NCI-H82 (cell line): ENCODE measurements at regions not wholly inside any gene's neighbourhood (a gene's known extent, or its start where the extent isn't known, plus 50 kb on each side); places are given as distances from the start of the nearest gene placed in this dataset.
"Not testable (repeated sequence)": the region's sequence is repeated elsewhere in the genome, so short reads cannot be mapped to it uniquely, and the experiment has no call there.

Experiments used
- DNase-seq: peaks from one replicate; lab custom pipeline; 2025; lab: John Stamatoyannopoulos, UW

DNA sequence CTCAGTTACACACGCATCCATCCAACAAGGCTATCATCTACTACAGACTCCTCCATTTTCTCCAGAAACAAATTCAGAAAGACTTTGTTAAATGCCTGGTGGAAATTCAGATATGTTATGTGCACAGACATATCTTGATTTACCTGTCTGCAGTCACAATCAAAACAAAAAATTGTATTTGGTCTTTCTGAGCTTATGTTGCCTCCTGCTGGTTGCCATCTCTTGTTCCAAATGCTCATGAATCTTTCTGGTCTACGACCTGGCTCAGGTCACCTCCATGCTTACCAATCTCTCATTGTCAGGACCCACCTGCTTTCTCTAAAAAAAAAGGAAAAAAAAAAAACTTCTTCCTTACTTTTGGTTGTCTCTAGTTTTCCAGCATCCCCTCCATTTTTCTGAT lies 169.2 kb upstream of the PLXNC1 start:
- peak; percentile 23 for DNase-seq

DNA sequence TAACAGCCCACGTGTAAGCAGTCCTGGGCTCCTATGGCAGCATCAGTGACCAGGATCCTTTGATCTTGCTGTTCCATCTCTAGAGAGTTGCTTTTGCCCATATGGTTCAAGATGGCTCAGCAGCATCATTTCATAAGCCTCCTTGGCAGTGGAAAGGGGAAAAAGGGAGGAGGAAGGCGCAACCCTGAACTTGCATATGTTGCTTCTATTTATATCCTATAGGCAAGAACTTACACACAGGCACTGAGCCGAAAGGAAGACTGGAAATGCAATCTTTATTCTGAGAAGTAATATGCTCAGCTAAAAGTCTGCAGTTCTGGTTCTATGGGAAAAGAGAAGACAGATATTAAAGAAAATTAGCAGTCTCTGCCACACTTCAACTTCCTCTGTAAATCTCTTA lies 167.7 kb upstream of the PLXNC1 start:
- DNase-seq: peak; percentile 16

DNA sequence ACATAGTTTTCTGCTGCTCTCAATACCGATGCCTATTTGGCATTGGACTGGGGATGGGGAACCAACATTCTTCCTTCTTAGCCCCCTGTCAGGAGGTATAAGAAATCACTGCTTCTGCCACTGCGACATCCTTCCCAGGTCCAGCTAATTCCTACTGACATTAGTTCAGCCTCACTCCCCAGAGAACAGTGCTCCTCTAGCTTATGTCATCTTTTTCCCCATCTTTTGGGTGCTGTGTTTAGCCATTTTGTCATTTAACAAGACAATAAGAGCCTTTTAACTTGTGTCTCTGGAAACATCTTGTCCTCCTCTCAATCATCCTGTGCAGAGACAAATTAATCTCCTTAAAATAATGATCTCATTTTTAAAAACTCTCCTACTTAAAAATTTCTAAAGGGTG lies 167.0 kb upstream of the PLXNC1 start:
- DNase-seq: no peak

DNA sequence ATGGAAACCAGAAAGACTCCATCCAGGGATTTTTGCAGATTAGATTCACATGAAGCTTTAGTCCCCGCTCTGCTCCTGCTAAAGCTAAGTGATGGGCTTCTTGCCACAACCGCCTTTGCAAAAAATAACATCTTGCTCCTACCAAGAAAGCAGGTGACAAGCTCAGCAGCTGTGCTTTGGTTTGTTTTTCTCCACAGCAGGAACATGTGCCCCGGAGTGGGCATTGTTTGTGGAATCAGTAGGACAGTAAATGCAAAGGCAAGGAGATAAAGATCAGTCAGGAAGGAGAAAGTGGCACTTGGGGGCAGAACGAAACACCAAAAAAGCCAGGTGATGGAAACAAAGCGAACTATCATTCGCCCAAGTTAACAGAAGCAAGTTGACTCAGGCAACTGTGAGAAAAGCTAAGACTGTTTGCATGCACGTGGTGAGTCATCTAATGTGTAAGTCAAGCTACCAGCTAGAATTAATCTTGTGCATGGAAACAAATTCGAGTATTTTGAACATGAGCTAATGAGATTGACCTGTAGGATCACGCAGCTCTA lies 165.5 kb upstream of the PLXNC1 start:
- peak; percentile 71 for DNase-seq

DNA sequence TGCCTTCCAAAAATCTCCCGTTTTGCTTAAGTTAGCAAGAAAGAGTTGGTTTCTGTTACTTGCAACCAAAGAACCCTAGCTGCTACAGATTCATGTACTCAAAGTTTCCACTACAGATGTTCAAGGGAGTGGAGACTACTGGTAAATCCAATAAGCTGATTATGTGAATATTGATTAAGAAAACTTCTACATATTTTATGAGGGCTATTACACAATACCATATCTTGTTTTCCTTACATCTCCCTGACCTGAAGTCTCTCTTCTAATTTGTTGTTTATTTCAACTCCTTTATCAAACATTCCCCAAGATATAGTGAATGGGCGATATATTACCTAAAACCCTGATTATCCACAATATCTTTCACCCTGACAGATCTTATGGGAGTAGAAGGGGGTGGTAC lies 164.4 kb upstream of the PLXNC1 start:
- peak; percentile 27 for DNase-seq

DNA sequence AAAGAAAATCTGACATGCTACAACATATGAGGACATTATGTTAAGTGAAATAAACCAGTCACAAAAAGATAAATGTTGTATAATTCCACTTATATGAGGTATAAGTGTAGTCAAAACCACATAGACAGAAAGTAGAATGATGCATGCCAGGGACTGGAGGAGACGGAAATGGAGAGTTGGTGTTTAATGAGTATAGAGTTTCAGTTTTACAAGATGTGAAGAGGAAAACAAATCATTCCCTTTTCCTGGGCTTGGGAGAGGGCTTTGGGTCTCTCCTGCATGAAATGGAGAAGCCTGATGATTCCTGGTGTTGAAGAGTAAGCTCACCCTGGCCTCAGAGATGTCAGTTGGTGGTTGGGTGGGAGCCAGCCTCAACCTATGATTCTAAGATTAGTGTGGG lies 158.4 kb upstream of the PLXNC1 start:
- no peak for DNase-seq

DNA sequence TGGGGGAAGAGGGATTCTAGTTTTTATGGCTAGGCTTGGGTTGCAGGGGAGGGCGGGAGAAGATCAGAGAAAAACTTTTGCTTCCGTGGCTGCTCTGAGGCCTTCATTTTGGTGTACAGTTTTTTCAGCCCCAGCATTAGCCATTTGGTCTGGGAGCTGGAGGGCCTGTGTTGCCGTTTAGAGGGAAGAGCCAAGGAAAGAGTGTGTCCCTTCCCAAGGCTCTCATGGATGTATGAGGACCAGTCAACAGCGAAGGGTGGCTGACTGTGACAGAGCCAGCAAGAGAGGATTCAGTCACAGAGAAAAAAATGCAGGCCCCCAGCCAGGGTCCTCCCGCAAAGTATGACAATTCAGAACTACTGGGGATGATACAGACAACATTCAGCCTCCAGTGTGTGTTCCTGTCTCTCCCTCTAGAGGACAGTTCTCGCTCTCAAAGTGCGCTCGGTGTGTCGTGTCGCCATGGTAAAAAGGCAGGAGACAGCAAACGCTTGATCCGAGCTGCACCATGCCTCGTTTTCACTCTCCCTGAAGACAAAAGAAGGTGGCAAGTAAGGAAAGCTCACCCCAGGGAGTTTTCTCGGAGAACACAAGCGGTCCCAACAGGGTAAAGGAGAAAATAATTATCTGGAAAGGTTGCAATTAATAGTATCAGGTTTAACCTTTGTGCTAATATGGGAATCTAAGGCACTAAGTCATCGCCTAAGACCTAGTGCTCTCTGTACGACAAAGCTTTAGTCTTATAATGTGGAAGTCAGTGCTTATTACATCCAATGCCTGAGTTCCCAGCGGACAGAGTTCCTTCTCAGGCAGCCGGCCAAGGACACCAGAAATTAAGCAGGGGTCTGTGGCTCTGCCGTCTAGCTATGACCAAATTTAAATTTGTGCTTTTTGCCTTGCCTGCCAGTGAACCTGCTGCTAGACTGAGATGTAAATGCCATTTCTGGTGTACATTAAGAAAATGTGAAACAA lies 157.3 kb upstream of the PLXNC1 start:
- DNase-seq: peak; percentile 42

DNA sequence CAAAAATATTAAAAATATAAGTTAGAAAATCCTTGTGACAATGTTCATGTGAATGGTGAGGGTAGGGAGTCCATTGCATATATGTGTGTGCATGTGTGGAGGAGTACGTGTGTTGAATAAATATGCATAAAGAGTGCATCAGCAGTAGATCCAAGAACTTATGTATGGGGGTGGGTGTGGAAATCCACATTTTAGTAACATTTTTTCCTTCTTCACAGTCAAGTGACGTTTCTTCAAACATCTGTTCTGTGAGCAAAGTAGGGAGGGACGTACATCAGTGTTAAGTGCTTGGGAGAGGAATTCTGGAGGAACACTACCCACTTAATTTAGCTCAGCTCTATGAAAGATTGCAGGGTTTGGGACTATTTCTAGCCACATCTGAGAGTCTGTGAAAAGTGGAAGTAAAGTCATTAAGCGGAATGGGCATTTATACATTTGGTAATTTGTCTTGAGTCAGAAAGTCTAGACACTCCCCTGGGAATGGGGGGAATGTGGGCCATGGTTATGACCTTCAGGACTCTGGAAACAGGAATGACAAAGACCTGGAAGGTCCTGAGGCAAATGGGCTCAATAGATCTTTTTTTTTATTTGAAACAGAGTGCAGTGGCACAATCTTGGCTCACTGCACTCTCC lies 156.4 kb upstream of the PLXNC1 start:
- DNase-seq: no peak

DNA sequence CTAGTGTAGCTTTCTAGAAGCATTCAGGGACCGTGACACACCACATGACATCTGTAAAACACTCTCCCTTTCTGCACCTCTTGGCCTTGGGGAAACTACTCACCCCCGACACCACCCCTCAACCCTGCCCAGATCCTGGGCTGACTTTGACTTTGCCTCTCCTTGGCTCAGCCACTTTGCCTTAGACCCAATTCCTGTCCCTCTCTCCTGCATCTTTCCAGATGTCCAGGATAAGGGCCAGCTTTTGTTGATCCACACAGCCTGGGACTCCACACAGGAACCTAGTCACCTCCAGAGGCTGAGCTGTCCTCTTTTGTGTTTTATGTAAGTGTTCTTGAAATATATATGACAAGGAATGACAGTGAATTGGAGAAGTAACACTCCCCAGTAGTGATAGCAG lies 153.7 kb upstream of the PLXNC1 start:
- no peak for DNase-seq

DNA sequence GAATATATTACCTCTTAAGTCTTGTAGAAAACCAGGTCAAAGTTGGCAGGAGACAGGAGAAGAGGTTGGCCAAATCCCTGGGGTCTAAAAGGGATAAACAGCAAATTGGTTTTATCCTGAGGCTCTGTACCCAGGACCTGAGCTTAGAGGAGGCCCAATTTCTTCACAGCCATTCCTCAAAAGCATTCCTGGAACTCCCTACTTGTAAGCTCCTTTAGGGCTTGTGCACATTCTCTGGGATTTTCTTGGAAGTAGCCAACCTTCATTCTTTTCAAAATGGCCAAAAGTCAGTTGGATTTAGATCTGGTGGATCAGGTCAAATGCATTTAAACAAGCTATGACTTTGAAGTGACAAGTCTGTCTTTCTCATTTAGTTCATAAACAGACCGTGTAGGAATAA lies 152.1 kb upstream of the PLXNC1 start:
- peak; percentile 39 for DNase-seq

DNA sequence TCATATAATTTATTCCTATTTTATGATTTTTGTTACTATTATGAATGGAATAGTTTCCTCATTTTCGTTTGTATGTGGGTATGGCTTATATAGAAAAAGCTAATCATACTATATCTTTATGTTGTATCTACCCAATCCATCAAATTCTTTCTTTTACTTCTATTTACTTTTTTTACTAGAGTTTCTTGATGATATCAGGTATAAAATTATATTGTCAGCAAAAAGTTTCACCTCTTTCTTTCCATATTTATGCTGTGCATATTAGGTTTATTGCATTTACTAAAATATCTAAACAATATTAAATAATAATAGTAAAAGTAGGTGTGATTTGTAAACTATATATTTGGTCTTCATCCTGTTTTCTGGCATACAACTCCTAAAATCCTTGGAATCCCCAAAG lies 146.7 kb upstream of the PLXNC1 start:
- no peak for DNase-seq

DNA sequence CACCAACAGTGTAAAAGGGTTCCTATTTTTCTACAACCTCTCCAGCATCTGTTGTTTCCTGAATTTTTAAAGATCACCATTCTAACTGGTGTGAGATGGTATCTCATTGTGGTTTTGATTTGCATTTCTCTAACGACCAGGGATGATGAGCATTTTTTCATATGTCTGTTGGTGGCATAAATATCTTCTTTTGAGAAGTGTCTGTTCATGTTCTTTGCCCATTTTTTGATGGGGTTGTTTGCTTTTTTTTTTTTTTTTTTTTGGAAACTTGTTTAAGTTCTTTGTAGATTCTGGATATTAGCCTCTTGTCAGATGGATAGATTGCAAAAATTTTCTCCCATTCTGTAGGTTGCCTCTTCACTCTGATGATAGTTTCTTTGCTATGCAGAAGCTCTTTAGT lies 145.5 kb upstream of the PLXNC1 start:
- not testable (repeated sequence) for DNase-seq

DNA sequence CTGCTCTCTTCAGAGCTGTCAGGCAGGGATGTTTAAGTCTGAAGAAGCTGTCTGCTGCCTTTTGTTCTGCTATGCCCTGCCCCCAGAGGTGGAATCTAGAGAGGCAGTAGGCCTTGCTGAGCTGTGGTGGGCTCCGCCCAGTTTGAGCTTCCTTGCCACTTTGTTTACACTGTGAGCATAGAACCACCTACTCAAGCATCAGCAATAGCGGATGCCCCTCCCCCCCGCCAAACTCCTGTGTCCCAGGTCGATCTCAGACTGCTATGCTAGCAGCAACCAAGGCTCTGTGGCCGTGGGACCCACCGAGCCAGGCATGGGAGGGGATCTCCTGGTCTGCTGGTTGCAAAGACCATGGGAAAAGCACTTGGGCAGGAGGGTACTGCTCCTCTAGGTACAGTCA lies 140.5 kb upstream of the PLXNC1 start:
- DNase-seq: not testable (repeated sequence)

DNA sequence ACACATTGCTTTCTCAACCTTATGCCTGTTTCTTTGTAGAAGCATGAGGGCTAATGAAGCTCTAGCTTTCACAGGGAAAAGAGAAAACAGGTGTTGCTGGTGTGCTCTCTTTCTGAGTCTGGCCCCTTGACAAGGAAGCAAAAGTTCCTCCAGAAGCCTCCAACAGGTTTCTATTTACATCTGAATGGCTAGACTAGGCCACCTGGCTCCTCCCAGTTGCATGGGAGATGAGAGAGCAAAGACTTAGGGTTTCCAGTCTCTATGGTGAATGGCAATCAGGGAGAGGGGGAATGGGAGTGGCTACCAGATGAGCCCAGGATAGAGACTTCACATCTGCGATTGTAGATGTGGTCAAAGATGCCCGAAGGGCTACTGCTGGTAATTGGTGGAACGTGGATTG lies 138.1 kb upstream of the PLXNC1 start:
- DNase-seq: no peak

DNA sequence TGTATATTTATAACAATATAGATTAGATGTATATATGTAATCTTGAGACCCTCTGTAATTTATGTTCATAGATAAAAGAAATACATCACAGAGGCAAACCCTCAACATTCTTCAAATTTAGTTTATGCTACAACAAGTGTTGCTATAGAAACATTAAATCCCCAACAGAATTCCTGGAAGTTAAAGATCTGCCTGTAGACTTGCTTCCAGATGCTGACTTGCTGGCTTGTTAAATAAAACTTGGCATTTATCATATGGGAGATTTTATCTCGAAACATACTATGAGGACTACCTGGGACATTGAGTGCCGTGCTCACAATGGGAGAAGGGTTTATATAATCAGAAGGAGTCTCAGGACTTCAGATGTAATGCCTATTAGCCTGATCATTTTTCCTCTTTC lies 136.3 kb upstream of the PLXNC1 start:
- DNase-seq: no peak

DNA sequence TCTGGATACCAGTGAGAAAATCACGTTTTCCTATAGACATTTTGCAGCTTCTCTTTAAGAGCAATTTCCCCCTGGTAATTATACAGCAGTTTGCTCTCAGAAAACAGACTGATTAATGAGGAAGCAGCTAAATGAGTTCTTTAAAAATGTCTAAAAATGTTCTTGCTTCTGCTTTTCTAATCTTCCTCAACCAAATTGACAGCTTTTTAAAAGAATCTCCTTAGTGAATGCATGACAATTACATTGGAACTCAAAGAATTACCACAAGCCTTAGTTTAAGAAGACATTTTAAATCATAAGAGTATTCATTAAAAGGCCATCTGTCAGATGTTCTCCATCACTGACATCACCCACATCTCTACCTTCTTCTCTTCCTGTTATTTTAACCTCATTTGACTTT lies 135.8 kb upstream of the PLXNC1 start:
- no peak for DNase-seq

DNA sequence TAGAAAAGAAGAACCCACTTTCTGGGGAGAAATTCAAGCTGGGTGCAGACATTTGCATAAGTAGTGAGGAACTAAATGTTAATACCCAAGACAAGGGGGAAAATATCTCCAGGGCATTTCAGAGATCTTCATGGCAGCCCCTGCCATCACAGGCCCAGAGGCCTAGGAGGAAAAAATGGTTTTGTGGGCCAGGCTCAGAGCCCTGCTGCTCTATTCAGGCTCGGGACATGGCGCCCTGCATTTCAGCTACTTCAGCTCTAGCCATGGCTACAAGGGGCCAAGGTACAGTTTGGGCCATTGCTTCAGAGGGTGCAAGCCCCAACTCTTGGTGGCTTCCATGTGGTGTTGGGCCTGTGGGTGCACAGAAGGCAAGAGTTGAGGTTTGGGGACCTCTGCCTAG lies 131.1 kb upstream of the PLXNC1 start:
- not testable (repeated sequence) for DNase-seq

DNA sequence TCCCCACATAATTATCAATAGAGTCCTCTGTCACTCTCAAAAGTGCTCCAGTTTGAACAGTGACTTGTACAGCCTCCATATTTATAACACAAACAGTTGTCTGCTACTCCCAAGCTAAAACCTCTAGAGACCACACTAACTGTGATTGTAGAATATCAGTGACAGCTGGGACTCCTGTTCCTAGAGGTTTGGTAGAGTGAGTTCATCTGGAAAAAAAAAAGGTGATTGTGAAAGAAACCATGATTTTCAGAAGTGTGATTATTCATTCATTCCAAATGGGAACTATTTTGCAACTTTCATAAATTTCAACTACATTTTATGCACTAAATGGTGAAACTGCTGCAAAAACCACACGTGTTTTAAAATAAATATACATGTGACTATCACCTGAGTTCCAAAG lies 128.0 kb upstream of the PLXNC1 start:
- no peak for DNase-seq

DNA sequence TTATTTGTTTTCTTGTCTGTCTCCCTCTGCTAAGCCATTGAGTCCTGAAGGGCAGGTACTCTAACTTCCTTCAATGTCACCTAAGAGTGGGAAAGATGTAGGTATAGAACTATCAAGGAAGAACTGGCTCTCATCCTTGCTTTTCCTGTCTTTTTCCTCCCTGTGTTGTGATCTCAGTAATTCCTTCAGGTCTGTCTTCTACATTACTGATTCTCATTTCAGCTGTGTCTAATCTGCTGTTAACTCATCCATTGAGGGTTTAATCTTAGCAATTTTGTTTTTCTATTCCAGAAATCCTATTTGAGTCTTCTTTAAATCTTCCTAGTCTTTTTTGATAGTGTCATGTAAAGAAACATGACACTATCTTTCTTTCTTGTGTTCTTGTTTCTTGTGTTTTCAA lies 124.5 kb upstream of the PLXNC1 start:
- no peak for DNase-seq

DNA sequence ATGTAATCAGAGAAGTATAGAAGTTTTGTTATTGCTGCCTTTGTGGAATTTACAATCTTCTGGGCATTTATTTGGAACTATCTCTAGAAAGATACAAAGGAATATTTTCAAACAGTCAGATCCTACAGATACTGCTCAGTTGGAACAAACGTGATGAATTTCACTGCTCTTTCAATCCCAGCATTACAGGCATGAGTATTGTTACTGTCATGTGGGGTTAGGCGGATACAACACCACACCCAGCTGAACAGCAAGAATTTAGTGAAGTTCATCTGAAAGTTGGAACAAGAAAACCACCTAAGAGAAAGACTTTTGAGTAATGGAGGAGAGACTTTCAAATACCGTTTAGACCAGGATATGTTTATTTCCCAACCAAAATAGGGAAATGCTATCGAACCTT lies 123.3 kb upstream of the PLXNC1 start:
- no peak for DNase-seq

DNA sequence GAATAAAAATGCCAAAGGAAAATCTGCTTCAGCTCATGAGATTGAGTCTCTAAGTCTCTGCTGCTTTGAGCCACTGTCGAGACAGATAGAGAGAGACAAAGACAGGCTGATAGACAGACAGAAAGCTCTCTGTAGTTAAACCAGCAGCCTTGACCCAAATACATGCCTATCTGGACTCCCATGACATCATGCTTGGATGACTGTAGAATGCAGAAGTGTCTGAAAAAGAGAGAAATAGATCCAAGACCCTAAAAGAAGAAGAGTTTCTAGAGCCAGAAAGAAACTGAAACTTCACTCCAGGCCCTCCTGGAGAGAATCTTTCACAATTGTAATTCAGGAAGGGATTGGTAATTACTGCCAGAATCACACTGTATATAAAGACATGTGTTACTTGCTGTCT lies 122.6 kb upstream of the PLXNC1 start:
- no peak for DNase-seq

DNA sequence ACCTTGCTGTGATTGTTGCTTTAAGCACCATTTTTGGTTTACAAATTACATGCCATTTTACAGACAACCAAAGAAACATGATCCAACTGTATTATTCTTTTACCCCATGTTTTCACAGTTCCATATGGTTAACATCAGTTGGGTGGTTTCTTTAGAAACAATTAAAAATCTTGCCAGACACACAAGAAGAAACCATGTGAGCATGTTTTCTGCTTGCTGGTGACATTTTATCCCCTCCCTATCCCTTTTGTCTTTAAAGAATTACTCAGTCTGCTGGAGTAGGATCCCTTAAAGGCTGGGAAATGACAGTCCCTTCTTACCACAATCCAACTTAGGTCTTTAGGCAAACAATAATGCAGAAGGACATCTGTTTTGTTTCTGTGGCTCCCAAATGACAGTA lies 121.8 kb upstream of the PLXNC1 start:
- DNase-seq: no peak

DNA sequence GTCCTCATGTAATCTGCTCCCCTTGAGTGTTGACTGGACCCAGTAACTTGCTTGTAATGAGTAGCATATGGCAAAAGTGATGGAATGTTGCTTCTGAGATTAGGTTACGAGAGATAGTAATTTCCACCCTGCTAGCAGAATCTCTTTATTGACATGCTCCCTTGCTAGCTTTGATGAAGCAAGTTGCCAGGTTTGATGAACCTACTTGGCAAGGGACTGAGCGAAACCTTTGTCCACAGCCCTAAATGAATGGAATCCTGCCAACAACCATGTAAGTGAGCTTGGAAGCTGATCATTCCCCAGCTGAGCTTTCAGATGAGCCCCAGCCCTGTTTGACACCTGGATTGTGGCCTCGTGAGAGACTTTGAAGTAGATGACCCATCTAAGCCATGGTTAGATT lies 120.8 kb upstream of the PLXNC1 start:
- no peak for DNase-seq
